Epithelial cell of esophagus (primary cell): ENCODE measurements at regions not wholly inside any gene's neighbourhood (a gene's known extent, or its start where the extent isn't known, plus 50 kb on each side); places are given as distances from the start of the nearest gene placed in this dataset.
"Not testable (repeated sequence)": the region's sequence is repeated elsewhere in the genome, so short reads cannot be mapped to it uniquely, and the experiment has no call there.

Experiments
- DNase-seq: peaks from one replicate; pipeline ENCODE4 v3.0.0; 2010; ENCODE audit warnings: low read depth
- H3K4me3 ChIP-seq: 2 replicates; pipeline ENCODE4 v1.5.1; 2011; ENCODE audit warnings: mild to moderate bottlenecking, low read length, control low read depth
- TF ChIP-seq, protein P1 (sequence below): IDR thresholded peaks from 2 replicates; pipeline ENCODE4 v1.5.1; 2011; ENCODE audit warnings: low read depth, mild to moderate bottlenecking, low read length, control low read depth, inconsistent platforms; ENCODE audit not compliant: insufficient read depth; ENCODE audit errors: missing control alignments

DNA sequence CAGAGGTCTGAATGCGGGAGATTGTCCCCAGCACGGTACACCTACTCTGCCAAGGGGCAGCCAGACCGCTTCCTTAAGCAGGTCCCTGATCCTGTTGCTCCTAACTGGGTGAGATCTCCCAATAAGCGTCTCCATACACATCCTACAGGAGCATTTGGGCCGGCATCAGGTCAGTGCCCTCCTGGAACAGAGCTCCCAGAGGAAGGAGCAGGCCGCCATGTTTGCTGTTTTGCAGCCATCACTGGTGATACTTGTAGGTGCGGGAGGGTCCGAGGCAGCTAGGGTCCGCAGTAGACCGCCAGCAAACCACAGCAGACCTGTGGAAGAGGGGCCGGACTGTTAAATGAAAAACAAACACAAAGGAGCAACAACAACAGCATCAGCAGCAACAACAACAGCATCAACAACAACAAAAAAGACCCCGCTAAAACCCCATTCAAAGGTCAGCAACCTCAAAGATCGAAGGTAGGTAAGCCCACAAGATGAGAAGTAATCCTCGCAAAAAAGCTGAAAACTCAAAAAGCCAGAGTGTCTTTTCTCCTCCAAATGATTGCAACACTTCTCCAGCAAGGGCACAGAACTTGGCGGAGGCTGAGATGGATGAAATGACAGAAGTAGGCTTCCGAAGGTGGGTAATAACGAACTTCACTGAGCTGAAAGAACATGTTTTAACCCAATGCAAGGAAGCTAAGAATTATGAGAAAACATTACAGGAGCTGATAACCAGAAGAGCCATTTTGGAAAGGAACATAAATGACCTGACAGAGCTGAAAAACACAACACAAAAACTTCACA is 79.0 kb upstream of the CDH7 start:
- TF ChIP-seq, protein P1, sequence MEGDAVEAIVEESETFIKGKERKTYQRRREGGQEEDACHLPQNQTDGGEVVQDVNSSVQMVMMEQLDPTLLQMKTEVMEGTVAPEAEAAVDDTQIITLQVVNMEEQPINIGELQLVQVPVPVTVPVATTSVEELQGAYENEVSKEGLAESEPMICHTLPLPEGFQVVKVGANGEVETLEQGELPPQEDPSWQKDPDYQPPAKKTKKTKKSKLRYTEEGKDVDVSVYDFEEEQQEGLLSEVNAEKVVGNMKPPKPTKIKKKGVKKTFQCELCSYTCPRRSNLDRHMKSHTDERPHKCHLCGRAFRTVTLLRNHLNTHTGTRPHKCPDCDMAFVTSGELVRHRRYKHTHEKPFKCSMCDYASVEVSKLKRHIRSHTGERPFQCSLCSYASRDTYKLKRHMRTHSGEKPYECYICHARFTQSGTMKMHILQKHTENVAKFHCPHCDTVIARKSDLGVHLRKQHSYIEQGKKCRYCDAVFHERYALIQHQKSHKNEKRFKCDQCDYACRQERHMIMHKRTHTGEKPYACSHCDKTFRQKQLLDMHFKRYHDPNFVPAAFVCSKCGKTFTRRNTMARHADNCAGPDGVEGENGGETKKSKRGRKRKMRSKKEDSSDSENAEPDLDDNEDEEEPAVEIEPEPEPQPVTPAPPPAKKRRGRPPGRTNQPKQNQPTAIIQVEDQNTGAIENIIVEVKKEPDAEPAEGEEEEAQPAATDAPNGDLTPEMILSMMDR, result no peak
- DNase-seq, result no peak
- H3K4me3 ChIP-seq, result no peak overlapping the region

DNA sequence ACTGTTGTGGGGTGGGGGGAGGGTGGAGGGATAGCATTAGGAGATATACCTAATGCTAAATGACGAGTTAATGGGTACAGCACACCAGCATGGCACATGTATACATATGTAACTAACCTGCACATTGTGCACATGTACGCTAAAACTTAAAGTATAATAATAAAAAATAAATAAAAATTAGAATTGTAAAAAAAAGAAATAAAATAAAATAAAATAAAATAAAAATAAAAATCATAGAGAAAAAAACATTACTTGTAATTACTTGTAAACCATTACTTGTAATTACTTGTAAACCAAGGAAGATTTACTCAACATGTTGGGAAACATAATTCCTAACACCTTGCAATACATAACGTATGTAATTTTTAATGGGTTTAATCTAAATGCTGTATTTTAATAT is 80.7 kb upstream of the CDH7 start:
- not testable (repeated sequence) for DNase-seq, H3K4me3 ChIP-seq

DNA sequence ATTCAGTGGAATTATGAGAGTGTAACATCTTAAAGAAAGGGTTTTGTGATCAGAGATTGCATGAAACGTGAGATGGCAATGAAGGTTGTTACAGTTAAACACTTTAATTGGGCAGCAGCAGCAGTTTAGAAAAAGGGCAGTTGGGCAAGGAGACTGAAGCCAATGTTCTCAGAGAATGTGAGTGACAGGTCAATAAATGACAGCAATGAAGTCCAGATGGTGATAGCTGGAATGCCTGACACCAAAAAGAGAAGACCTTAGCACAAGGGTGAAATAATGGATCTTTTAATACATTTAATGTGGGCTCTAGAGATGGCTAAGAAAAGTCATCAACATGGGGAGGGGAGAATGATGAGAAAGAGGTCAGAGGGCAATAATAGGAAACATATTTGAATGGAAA is 89.4 kb upstream of the CDH7 start:
- no peak overlapping the region for H3K4me3 ChIP-seq
- no peak for DNase-seq
- TF ChIP-seq, protein P1, result no peak

DNA sequence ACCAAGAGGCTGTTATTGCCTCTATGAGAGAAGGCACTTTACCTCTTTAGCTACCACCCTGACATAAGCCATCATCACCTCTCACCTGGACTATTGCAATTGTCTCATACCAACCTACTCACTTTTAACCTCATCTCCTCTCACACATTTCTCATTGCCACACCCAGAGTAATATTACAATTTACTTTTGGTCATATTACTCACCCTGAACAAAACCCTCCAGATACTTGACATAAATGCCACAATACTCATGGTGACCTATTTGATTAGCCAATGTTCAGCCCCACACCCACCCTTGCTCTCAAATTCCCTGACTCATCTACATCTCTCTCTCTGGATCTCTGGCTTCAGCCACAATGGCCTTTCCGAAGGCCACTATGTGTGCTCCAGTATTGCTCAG is 90.9 kb upstream of the CDH7 start:
- no peak overlapping the region for H3K4me3 ChIP-seq
- peak; percentile 68 for DNase-seq
- TF ChIP-seq, protein P1, result no peak

DNA sequence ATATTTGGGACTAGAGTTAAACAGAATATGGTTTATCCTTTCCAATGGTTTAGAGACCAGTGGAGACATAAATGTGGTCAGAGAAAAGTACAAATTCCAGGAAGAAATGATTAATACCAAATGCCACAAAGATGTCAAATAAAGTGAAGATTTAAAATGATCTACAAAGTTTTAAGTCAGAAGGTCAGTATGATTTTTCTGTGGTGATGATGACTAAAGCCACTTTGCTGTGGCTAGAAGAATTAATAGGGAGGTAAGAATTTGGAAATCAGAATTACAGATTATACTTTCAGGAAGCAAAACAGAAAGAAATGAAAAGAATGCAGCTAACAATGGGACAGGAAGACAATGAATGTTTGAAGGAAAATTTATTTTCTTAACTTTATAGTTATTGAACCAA is 91.5 kb upstream of the CDH7 start:
- TF ChIP-seq, protein P1, result no peak
- no peak overlapping the region for H3K4me3 ChIP-seq
- DNase-seq, result no peak

DNA sequence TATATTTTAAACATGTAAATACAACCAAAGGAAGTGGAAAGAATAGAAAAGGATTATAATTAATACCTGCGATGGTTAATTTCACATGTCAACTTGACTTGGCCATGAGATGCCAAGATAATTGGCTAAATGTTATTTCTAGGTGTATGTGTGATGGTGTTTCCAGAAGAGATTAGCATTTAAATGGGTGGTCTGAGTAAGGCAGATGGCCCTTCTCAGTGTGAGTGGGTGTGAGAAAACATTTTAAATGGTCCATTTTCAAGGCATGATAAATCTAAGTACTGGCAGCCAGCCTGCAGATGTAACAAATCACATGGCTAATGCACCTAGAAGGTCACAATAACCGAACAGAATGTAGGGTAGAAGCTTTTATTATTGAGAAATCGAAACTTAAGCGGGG is 99.6 kb upstream of the CDH7 start:
- no peak for DNase-seq
- TF ChIP-seq, protein P1, result no peak
- no peak overlapping the region for H3K4me3 ChIP-seq

DNA sequence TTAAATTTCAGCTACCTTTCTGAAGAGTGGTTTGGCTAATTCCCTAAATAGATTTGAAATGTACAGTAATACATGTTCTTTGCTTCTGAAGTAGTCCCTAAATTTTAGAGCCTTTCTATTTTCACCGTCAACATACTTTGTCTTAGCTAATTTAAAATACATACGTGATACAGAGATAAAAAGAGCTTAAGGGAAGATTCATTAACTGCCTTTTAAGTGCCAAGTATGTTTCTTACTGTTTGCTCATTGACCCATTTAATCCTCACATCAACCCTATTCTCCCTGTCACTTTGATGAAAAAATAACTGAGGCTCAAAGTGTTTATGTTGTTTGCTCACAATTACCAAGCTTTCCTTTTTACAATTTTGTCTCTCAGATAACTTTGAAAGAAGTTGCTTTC is 118.6 kb upstream of the CDH7 start:
- TF ChIP-seq, protein P1, result no peak
- DNase-seq, result no peak
- H3K4me3 ChIP-seq, result no peak overlapping the region
